GM12878 (cell line): ENCODE measurements at regions not wholly inside any gene's neighbourhood (a gene's known extent, or its start where the extent isn't known, plus 50 kb on each side); places are given as distances from the start of the nearest gene placed in this dataset.

Experiments
- HCFC1 ChIP-seq: fragments of 150-350 bp; IDR thresholded peaks from 2 replicates; pipeline ENCODE4 v1.6.1; 2014; ENCODE audit warnings: low read length
- KDM1A ChIP-seq: fragments of 200-600 bp; sonication (generic); IDR thresholded peaks from 2 replicates; pipeline ENCODE4 v1.6.1; 2016; ENCODE audit warnings: borderline replicate concordance
- NFYB ChIP-seq: IDR thresholded peaks from 2 replicates; pipeline ENCODE4 v1.6.1; 2011; ENCODE audit warnings: low read depth, mild to moderate bottlenecking, low read length, improper control_type of control experiment, moderate library complexity; ENCODE audit not compliant: insufficient read depth
- POLR2AphosphoS5 ChIP-seq: IDR thresholded peaks from 2 replicates; pipeline ENCODE4 v1.6.1; 2011; ENCODE audit warnings: mild to moderate bottlenecking, low read length, inconsistent platforms
- SUZ12 ChIP-seq: fragments of 200-600 bp; sonication (generic); IDR thresholded peaks from one replicate; pipeline ENCODE4 v1.6.1; 2018; ENCODE audit warnings: antibody characterized with exemption, mild to moderate bottlenecking; ENCODE audit not compliant: unreplicated experiment

DNA sequence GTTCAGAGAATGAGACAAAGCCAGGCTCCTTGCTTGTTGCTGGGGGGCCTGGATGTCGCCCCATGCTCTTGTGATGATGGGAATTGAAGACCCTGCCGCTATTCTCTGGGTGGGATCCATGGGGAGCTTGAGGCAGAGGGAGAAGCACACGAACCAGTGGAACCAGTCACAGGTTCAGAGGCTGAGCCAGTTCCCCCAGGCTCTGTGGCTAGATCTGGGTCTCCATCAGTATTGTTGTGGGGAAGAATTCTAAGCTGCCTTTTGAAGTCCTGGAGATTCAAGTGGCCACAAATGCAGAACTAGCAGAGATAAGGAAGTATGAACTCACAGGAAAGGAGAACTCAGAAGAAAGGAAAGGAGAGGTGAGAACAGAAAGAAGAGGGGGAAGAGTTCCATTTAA, 219.4 kb downstream of the MSX2 start:
- TF ChIP-seq KDM1A: no peak
- no peak for TF ChIP-seq POLR2AphosphoS5
- no peak for TF ChIP-seq NFYB
- no peak for TF ChIP-seq HCFC1
- no peak for TF ChIP-seq SUZ12
